B cell (primary cell): ENCODE measurements at regions not wholly inside any gene's neighbourhood (a gene's known extent, or its start where the extent isn't known, plus 50 kb on each side); places are given as distances from the start of the nearest gene placed in this dataset.

Experiments
- CTCF ChIP-seq: fragments of 200-600 bp; IDR thresholded peaks from one replicate; pipeline ENCODE4 v1.8.0; 2022; ENCODE audit warnings: antibody characterized with exemption, mild to moderate bottlenecking
- EZH2 ChIP-seq: IDR thresholded peaks from 2 replicates; pipeline ENCODE4 v1.6.1; 2012; ENCODE audit warnings: borderline replicate concordance, low read depth, mild to moderate bottlenecking, moderate library complexity, low read length; ENCODE audit not compliant: insufficient read depth, poor library complexity, severe bottlenecking

- TF ChIP-seq CTCF (no peak), EZH2 (no peak)
These were observed 84.8 kb upstream of the FICD start for GRCh38 chr12:108430245-108430644.
